H1 (cell line): ENCODE measurements at regions not wholly inside any gene's neighbourhood (a gene's known extent, or its start where the extent isn't known, plus 50 kb on each side); places are given as distances from the start of the nearest gene placed in this dataset.

Experiments used
- CEBPB ChIP-seq: IDR thresholded peaks from 2 replicates; pipeline ENCODE4 v1.6.1; 2012; ENCODE audit warnings: low read depth, low read length
- EZH2 ChIP-seq: fragments of 200-600 bp; sonication (generic); IDR thresholded peaks from 2 replicates; pipeline ENCODE4 v1.7.1; 2012; ENCODE audit warnings: low read depth, mild to moderate bottlenecking, moderate library complexity, low read length, inconsistent platforms; ENCODE audit not compliant: severe bottlenecking
- GABPA ChIP-seq: IDR thresholded peaks from 2 replicates; pipeline ENCODE4 v1.6.1; 2011; ENCODE audit warnings: mild to moderate bottlenecking, low read length, moderate library complexity, borderline replicate concordance; ENCODE audit not compliant: insufficient read depth
- HDAC2 ChIP-seq, 2 experiments: fragments of 300-600 bp in 1 of 2; sonication (generic) in 1 of 2; IDR thresholded peaks; 2 replicates each; pipeline ENCODE4 v1.6.1; 2011 to 2012; ENCODE audit warnings: low read depth in 2 of 2, low read length in 2 of 2, mild to moderate bottlenecking in 2 of 2, moderate library complexity in 2 of 2, borderline replicate concordance in 1 of 2, inconsistent platforms in 1 of 2
- KDM5A ChIP-seq: fragments of 200-600 bp; IDR thresholded peaks from 2 replicates; pipeline ENCODE4 v1.7.1; 2012; ENCODE audit warnings: mild to moderate bottlenecking, low read length, inconsistent platforms, mixed read lengths
- RAD21 ChIP-seq, 2 experiments: IDR thresholded peaks in 1 of 2; conservative IDR thresholded peaks in 1 of 2; 2 replicates each; pipeline ENCODE4 v1.6.1; 2011; ENCODE audit warnings: low read depth in 2 of 2, low read length in 2 of 2, improper control_type of control experiment in 1 of 2, inconsistent platforms in 1 of 2, mild to moderate bottlenecking in 1 of 2, moderate library complexity in 1 of 2
- RNF2 ChIP-seq: fragments of 200-900, 300-1000 bp; sonication (generic); IDR thresholded peaks from 2 replicates; pipeline ENCODE4 v1.7.1; 2016; ENCODE audit warnings: borderline replicate concordance, low read depth, mild to moderate bottlenecking, antibody characterized with exemption, low read length; ENCODE audit not compliant: poor library complexity, severe bottlenecking; ENCODE audit errors: missing control alignments
- SAP30 ChIP-seq: fragments of 300-600 bp; sonication (generic); IDR thresholded peaks from 2 replicates; pipeline ENCODE4 v1.7.1; 2012; ENCODE audit warnings: low read length, moderate library complexity, mild to moderate bottlenecking, inconsistent platforms; ENCODE audit not compliant: insufficient read depth, insufficient replicate concordance
- TF ChIP-seq, protein P1 (sequence below): fragments of 300-600 bp; sonication (generic); IDR thresholded peaks from 2 replicates; pipeline ENCODE4 v1.7.1; 2012; ENCODE audit warnings: low read length, moderate library complexity, mild to moderate bottlenecking, inconsistent platforms; ENCODE audit not compliant: insufficient replicate concordance

DNA sequence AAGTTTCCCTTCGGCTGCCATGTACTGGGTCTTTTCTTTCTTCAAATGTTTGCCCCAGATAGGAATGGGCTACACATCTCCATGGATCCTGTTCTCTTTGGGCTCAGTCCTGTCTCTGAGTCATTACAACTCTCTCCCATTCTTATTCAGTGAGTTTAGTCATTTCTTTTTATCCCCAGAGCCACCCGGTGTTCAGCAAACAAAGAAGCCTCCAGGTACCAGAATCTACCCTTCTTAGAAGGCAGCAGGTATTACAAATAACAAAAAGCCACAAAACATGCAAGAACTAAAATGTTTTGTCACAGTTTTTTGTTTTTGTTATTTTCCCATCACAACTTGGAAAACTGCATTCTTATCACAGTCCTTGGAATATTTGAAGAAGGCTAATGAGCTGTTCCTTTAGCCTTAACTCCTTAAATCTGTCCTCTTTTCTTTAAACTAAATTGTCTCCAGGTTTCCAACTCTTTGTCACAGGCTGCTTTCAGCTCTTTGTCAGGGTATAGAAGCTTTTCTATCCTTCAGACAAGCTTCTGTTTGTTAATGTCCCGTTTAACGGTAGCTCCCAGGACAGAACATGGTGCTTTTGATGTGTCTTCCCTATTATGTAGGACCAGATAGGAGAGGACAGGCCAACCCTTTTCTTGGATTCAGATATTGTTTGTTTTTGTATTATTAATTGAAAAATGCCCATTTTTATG lies 215.5 kb upstream of the HTR2A start (continued):
- TF ChIP-seq, protein P1, sequence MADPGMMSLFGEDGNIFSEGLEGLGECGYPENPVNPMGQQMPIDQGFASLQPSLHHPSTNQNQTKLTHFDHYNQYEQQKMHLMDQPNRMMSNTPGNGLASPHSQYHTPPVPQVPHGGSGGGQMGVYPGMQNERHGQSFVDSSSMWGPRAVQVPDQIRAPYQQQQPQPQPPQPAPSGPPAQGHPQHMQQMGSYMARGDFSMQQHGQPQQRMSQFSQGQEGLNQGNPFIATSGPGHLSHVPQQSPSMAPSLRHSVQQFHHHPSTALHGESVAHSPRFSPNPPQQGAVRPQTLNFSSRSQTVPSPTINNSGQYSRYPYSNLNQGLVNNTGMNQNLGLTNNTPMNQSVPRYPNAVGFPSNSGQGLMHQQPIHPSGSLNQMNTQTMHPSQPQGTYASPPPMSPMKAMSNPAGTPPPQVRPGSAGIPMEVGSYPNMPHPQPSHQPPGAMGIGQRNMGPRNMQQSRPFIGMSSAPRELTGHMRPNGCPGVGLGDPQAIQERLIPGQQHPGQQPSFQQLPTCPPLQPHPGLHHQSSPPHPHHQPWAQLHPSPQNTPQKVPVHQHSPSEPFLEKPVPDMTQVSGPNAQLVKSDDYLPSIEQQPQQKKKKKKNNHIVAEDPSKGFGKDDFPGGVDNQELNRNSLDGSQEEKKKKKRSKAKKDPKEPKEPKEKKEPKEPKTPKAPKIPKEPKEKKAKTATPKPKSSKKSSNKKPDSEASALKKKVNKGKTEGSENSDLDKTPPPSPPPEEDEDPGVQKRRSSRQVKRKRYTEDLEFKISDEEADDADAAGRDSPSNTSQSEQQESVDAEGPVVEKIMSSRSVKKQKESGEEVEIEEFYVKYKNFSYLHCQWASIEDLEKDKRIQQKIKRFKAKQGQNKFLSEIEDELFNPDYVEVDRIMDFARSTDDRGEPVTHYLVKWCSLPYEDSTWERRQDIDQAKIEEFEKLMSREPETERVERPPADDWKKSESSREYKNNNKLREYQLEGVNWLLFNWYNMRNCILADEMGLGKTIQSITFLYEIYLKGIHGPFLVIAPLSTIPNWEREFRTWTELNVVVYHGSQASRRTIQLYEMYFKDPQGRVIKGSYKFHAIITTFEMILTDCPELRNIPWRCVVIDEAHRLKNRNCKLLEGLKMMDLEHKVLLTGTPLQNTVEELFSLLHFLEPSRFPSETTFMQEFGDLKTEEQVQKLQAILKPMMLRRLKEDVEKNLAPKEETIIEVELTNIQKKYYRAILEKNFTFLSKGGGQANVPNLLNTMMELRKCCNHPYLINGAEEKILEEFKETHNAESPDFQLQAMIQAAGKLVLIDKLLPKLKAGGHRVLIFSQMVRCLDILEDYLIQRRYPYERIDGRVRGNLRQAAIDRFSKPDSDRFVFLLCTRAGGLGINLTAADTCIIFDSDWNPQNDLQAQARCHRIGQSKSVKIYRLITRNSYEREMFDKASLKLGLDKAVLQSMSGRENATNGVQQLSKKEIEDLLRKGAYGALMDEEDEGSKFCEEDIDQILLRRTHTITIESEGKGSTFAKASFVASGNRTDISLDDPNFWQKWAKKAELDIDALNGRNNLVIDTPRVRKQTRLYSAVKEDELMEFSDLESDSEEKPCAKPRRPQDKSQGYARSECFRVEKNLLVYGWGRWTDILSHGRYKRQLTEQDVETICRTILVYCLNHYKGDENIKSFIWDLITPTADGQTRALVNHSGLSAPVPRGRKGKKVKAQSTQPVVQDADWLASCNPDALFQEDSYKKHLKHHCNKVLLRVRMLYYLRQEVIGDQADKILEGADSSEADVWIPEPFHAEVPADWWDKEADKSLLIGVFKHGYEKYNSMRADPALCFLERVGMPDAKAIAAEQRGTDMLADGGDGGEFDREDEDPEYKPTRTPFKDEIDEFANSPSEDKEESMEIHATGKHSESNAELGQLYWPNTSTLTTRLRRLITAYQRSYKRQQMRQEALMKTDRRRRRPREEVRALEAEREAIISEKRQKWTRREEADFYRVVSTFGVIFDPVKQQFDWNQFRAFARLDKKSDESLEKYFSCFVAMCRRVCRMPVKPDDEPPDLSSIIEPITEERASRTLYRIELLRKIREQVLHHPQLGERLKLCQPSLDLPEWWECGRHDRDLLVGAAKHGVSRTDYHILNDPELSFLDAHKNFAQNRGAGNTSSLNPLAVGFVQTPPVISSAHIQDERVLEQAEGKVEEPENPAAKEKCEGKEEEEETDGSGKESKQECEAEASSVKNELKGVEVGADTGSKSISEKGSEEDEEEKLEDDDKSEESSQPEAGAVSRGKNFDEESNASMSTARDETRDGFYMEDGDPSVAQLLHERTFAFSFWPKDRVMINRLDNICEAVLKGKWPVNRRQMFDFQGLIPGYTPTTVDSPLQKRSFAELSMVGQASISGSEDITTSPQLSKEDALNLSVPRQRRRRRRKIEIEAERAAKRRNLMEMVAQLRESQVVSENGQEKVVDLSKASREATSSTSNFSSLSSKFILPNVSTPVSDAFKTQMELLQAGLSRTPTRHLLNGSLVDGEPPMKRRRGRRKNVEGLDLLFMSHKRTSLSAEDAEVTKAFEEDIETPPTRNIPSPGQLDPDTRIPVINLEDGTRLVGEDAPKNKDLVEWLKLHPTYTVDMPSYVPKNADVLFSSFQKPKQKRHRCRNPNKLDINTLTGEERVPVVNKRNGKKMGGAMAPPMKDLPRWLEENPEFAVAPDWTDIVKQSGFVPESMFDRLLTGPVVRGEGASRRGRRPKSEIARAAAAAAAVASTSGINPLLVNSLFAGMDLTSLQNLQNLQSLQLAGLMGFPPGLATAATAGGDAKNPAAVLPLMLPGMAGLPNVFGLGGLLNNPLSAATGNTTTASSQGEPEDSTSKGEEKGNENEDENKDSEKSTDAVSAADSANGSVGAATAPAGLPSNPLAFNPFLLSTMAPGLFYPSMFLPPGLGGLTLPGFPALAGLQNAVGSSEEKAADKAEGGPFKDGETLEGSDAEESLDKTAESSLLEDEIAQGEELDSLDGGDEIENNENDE, result peak; percentile 95
- TF ChIP-seq KDM5A, result no peak
- TF ChIP-seq GABPA, result no peak
- TF ChIP-seq HDAC2 (IDR thresholded peaks at IDR 0.05; ENCODE audit: borderline replicate concordance in 1 of 2, low read depth in 2 of 2, low read length in 2 of 2), result peak in 1 of 2 experiments; percentile 33; a peak in 1 of 4 replicates
- TF ChIP-seq RAD21 (IDR thresholded peaks at IDR 0.05 in 1 of 2, conservative IDR thresholded peaks at IDR 0.05 in 1 of 2; ENCODE audit: low read depth in 2 of 2, low read length in 2 of 2), result no peak
- TF ChIP-seq RNF2, result no peak
- TF ChIP-seq SAP30, result no peak
- TF ChIP-seq EZH2, result no peak
- TF ChIP-seq CEBPB, result no peak
